ENCODE measurements at regions not wholly inside any gene's neighbourhood (a gene's known extent, or its start where the extent isn't known, plus 50 kb on each side); places are given as distances from the start of the nearest gene placed in this dataset.

DNA sequence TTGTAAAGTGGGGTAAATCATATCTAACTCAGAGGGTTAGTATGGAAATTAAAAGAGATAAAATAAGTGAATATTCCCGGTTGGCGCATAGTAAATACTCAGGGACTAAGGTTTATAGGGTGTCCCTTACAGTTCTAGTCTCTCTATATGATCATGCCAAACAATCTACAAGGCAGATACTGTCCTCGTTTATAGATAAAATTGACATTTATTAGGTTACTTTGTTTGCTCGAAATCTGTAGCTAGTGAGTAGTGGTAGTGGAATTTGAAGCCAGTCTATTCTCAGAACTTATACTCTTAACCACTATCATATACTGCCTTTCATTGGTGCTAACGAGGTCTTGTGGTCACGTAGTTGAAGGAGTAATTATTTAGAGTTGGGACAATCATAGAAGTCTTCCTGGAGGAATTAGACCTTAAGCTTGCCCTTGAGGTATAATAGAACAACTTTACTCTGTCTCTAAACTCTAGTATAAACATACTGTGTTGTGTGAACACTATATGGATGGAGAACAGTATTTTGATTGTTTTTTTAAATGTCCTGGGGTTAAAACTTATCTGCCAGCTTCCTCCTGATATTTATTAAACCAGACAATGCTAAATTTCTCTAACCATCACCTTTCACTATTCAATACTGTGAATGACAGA, 324.0 kb downstream of the STIM2 start:
- no peak for DNase-seq

- no peak for DNase-seq
Observed at GRCh38 chr4:27186710-27187109, 326.1 kb downstream of the STIM2 start.

DNA sequence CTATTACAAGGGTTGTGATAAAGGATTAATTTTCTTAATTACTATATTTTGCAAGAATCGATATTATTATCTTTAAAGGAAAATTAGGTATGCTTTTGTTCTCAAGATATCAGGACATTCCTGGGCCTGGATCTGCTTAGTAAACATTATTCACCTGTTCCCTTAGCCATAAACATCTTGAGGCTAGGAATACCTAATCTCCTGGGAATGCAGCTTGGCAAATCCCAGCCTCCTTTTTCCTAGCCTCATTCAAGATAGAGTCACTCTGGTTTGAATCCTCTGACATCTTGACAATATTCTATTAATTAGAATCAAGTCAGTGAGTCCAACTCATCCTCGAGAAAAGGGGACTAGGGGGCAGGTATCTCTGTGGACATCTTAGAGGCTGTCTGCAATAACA, 327.1 kb downstream of the STIM2 start:
- DNase-seq, result no peak

DNA sequence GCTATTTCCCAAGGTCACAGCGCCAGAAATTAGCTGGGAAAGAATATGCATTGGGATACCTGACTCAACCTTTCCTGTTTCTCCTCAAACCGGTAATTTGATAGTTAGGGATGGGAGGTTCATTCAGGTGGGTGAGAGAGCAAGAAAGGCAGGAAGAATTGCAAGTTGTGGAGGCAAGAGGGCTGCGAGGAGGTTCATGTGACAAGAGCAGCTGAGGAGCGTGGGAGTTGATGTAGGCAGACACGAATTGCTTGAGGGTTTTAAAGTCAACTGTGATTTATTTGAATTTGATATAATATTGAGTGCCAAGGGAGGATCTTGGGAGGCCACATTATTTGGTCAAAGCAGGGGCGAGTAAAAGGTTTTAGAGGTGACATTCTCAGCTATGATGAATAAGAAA, 329.0 kb downstream of the STIM2 start:
- no peak for DNase-seq

DNA sequence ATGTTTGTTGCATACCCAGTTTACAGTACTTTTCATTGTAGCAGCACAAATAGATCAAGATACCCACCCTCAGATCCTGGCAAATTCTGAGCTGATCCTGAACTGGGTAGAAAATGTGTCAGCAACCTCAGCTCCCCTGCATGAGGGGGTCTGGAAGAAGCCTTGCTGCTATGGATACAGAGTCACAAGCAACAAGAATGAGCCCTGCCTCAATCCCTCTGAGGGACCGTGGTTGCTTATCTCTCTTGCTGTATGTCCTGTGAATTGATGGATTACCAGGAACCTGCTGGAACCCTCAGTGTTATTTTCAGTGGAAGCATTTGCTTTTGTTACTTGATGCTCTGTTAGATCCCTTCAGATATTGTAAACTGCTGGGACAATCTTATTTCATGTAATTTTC, 331.0 kb downstream of the STIM2 start:
- no peak for DNase-seq

- no peak for DNase-seq
Observed at GRCh38 chr4:27194599-27195176, 334.0 kb downstream of the STIM2 start.

DNA sequence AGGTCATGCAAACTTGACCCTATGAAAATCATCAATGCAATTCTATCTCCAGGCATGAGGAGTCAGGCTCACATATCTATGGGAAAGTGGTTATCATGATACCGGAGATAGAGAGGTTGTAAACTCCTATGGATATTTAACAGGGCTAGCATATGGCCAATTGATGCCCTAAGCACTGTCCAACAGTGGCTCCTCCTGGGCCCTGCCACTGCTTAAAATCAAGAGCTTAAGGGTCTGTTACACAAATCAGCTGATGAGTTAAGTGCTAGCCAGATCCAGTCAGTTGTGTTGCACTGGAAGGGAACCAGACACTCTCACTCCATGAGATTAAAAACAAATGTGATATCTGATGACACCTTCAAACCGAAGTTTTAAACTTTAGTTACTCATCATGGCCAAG, 337.6 kb downstream of the STIM2 start:
- no peak for DNase-seq

DNA sequence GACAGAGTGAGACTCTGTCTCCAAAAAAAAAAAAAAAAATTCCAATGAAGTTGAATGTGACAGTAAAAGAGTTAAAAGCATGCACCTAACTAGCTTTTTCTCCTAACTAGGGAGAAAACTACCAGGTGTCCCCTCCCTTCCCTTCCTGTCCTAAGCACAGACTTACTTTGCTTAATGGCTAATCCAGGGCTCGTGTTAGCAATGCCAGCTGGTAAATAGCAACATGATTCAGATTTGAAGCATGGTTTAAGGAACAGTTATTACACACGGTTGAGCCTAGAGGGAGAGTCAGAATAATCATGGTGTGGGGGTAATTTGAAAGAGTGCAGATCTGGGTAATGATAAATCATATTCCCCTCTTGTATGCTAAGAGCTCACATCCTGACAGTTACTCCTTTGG, 338.3 kb downstream of the STIM2 start:
- no peak for DNase-seq

GRCh38 chr4:27206009-27206408, 345.4 kb downstream of the STIM2 start:
- DNase-seq, result no peak

- no peak for DNase-seq
Observed at GRCh38 chr4:27210956-27211355, 350.3 kb downstream of the STIM2 start.

DNA sequence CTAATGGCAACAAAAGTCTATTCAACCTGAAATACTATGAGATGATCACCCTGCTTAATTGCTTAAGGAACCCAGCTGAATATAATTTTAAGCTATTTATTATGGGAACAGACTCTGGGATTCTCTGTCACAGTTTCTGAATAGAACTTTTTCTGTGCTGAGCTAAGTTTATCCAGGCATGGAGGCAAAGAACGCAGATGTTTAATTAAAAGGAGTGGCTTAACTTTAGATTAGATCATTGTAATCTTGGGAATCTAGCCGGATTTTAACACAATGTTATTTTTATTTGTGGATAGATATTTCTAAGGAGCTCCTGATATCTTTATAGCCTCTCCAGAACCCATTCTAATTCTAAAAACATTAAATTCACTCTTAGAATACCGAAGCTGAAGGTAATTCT, 353.4 kb downstream of the STIM2 start:
- DNase-seq, result no peak

DNA sequence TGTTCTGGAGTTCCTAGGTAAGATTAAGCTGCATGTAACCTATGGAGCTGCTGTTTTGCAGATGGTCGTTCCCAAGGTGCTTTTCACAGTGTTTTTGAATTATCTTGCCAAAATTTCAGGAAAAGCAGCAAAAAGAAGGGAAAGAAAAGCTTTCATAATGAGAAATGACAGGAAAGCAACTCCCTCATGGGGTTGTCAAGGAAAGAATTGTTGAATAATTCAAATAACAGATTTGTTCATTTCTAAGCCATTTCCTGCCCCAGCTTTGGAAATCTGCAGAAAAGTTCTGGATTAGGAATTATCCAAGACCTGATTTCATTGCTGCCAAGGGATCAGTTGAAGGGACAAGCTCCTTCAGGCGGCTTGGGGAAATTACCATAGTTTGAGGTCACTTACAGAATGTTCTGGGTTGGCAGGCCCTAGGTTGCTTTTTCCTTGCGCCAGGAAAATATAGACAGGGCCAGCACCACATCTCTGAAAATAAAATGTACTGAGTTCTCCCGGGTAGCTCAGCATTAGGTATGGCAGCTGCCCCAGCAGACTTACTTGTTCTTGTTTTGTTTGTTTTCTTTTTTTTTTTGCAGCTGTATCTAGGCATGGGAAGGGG, 354.7 kb downstream of the STIM2 start:
- DNase-seq, result no peak

GRCh38 chr4:27217261-27217769, 356.7 kb downstream of the STIM2 start:
- no peak for DNase-seq

GRCh38 chr4:27218013-27218412, 357.4 kb downstream of the STIM2 start:
- no peak for DNase-seq

- DNase-seq, result no peak
Observed at GRCh38 chr4:27223326-27223725, 362.7 kb downstream of the STIM2 start.

GRCh38 chr4:27233531-27233930, 372.9 kb downstream of the STIM2 start:
- DNase-seq, result no peak

- no peak for DNase-seq
Observed at GRCh38 chr4:27234306-27234899, 373.8 kb downstream of the STIM2 start.

- no peak for DNase-seq
Observed at GRCh38 chr4:27239641-27240040, 379.0 kb downstream of the STIM2 start.

- DNase-seq, result no peak
Observed at GRCh38 chr4:27242217-27242616, 381.6 kb downstream of the STIM2 start.

DNA sequence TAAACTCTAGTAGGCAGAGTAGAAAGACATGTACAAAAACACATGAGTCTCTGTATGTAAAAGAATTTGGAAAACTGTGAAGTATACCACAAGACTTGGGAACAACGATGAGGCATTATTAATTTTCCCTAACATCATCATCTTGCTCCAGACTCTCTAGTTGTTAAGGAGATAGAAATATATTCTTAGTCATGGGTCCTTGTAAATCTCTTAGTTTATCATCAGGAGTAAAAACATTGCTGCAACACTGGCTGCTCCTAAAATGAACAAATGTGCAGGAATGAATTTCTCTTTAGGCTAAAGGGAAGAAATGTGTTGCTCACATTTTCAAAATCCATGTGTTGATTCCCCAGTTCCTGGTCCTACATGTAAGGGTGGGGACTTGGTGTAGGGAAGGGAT, 384.6 kb downstream of the STIM2 start:
- DNase-seq, result no peak

DNA sequence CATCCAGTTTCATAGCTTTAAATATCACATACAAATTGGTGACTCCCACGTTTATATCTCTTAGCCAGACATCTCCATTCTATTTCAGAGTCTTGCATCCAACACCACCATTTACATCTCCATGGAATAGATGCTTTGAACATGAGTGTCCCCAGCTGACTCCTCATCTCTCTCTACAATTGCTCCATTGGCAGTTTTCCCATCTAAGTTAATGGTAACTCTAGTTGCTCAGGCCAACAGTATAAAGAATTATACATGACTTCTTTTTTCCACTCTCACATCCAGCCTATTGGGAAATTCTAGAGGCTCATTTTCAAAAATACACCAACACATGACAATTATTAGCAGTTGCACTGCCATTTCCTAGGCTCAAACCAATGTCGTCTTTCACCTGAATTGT, 388.2 kb downstream of the STIM2 start:
- DNase-seq, result no peak

- no peak for DNase-seq
Observed at GRCh38 chr4:27251771-27252170, 391.1 kb downstream of the STIM2 start.

DNA sequence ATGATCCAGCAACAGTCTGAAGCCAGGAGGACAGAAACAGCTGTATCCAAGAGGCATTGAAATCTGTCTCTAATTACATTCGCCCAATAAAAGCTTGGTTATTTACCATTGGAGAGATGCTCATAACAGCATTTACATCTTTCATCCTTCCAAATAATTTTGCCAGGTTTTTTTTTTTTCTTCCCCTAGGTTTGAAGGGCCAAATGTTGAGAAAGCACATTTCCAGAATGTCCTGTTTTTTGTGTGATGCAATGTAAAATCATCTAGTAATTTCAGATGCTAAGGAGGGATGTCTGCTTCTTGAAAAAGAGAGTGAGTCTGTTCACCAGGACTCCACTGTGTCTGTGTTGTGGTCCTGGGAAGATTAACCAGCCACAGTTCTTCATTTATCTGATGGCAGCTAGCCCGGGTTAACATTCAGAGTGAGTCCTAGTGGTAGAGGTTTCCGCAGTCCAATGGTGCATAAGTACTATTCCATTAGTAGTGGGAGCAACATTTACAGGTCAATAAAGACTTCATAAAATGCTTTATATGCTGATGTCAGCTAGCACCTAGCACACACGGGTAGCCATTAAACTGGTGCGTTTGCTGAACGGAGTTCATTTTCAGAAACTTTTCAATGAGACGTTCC, 406.8 kb downstream of the STIM2 start:
- DNase-seq, result no peak

Measured in right lung (tissue), 2 donors.